ENCODE measurements at regions not wholly inside any gene's neighbourhood (a gene's known extent, or its start where the extent isn't known, plus 50 kb on each side); places are given as distances from the start of the nearest gene placed in this dataset.
"Not testable (repeated sequence)": the region's sequence is repeated elsewhere in the genome, so short reads cannot be mapped to it uniquely, and the experiment has no call there.

- TF ChIP-seq CTCF (IDR thresholded peaks at IDR 0.05): no peak
- DNase-seq (ENCODE audit: extremely low spot score, unreplicated experiment): no peak
- no peaks in the 10 kb centered on the region for H3K27me3 Mint-ChIP-seq (ENCODE audit: unreplicated experiment)
- no peak overlapping the region for H3K27ac Mint-ChIP-seq (ENCODE audit: unreplicated experiment)
- H3K9me3 Mint-ChIP-seq (ENCODE audit: unreplicated experiment): peaks cover 19% of the 10 kb centered on the region
- no peak overlapping the region for H3K4me3 Mint-ChIP-seq (ENCODE audit: unreplicated experiment)
- H3K36me3 Mint-ChIP-seq (ENCODE audit: unreplicated experiment): no peaks in the 10 kb centered on the region
- H3K4me1 Mint-ChIP-seq (ENCODE audit: unreplicated experiment): no peaks in the 10 kb centered on the region
Measured at GRCh38 chr2:228444161-228444560, 262.7 kb upstream of the SPHKAP start.

GRCh38 chr2:228433721-228434120 lies 252.2 kb upstream of the SPHKAP start:
- H3K27me3 Mint-ChIP-seq (ENCODE audit: unreplicated experiment): no peaks in the 10 kb centered on the region
- no peak overlapping the region for H3K27ac Mint-ChIP-seq (ENCODE audit: unreplicated experiment)
- DNase-seq (ENCODE audit: extremely low spot score, unreplicated experiment): no peak
- no peak for TF ChIP-seq CTCF (IDR thresholded peaks at IDR 0.05)
- no peak overlapping the region for H3K4me3 Mint-ChIP-seq (ENCODE audit: unreplicated experiment)
- no peaks in the 10 kb centered on the region for H3K36me3 Mint-ChIP-seq (ENCODE audit: unreplicated experiment)
- peaks cover 38% of the 10 kb centered on the region for H3K9me3 Mint-ChIP-seq (ENCODE audit: unreplicated experiment)
- H3K4me1 Mint-ChIP-seq (ENCODE audit: unreplicated experiment): no peaks in the 10 kb centered on the region

GRCh38 chr2:228432116-228432515 lies 250.6 kb upstream of the SPHKAP start:
- Mint-ChIP-seq H3K4me1 (ENCODE audit: unreplicated experiment) (no peaks in the 10 kb centered on the region), H3K36me3 (ENCODE audit: unreplicated experiment) (no peaks in the 10 kb centered on the region), H3K27me3 (ENCODE audit: unreplicated experiment) (no peaks in the 10 kb centered on the region), H3K9me3 (ENCODE audit: unreplicated experiment) (peaks cover 53% of the 10 kb centered on the region), H3K27ac (ENCODE audit: unreplicated experiment) (no peak overlapping the region), H3K4me3 (ENCODE audit: unreplicated experiment) (no peak overlapping the region)
- TF ChIP-seq CTCF (IDR thresholded peaks at IDR 0.05): no peak
- DNase-seq (ENCODE audit: extremely low spot score, unreplicated experiment): no peak

GRCh38 chr2:228430986-228431385 lies 249.5 kb upstream of the SPHKAP start:
- Mint-ChIP-seq H3K4me3 (ENCODE audit: unreplicated experiment) (no peak overlapping the region), H3K9me3 (ENCODE audit: unreplicated experiment) (peaks cover 62% of the 10 kb centered on the region), H3K4me1 (ENCODE audit: unreplicated experiment) (no peaks in the 10 kb centered on the region), H3K27ac (ENCODE audit: unreplicated experiment) (no peak overlapping the region), H3K27me3 (ENCODE audit: unreplicated experiment) (no peaks in the 10 kb centered on the region), H3K36me3 (ENCODE audit: unreplicated experiment) (no peaks in the 10 kb centered on the region)
- TF ChIP-seq CTCF (IDR thresholded peaks at IDR 0.05): no peak
- DNase-seq (ENCODE audit: extremely low spot score, unreplicated experiment): no peak

- H3K27me3 Mint-ChIP-seq (ENCODE audit: unreplicated experiment): no peaks in the 10 kb centered on the region
- no peak overlapping the region for H3K4me3 Mint-ChIP-seq (ENCODE audit: unreplicated experiment)
- no peaks in the 10 kb centered on the region for H3K4me1 Mint-ChIP-seq (ENCODE audit: unreplicated experiment)
- H3K36me3 Mint-ChIP-seq (ENCODE audit: unreplicated experiment): no peaks in the 10 kb centered on the region
- H3K27ac Mint-ChIP-seq (ENCODE audit: unreplicated experiment): no peak overlapping the region
- no peak for DNase-seq (ENCODE audit: extremely low spot score, unreplicated experiment)
- no peak for TF ChIP-seq CTCF (IDR thresholded peaks at IDR 0.05)
- H3K9me3 Mint-ChIP-seq (ENCODE audit: unreplicated experiment): peaks cover 48% of the 10 kb centered on the region
Measured at GRCh38 chr2:228426502-228427216, 245.2 kb upstream of the SPHKAP start.

- not testable (repeated sequence) for H3K27ac Mint-ChIP-seq (ENCODE audit: unreplicated experiment); H3K4me3 Mint-ChIP-seq (ENCODE audit: unreplicated experiment); H3K36me3 Mint-ChIP-seq (ENCODE audit: unreplicated experiment); DNase-seq (ENCODE audit: extremely low spot score, unreplicated experiment); H3K4me1 Mint-ChIP-seq (ENCODE audit: unreplicated experiment); H3K27me3 Mint-ChIP-seq (ENCODE audit: unreplicated experiment)
- H3K9me3 Mint-ChIP-seq (ENCODE audit: unreplicated experiment): peaks cover 40% of the 10 kb centered on the region
Measured at GRCh38 chr2:228425411-228426060, 244.0 kb upstream of the SPHKAP start.

Data from osteocyte (in vitro differentiated cells).